Stomach (tissue), 8 donors: ENCODE measurements at regions not wholly inside any gene's neighbourhood (a gene's known extent, or its start where the extent isn't known, plus 50 kb on each side); places are given as distances from the start of the nearest gene placed in this dataset.

ENCODE experiments used
- DNase-seq, 2 donors: peaks; one replicate each; pipeline versions ENCODE4 v3.0.0 to v3.0.0-alpha.2; 2013 to 2019
- H3K27ac ChIP-seq, 5 donors: fragments of 200-600 bp in 4 of 5; sonication (generic) in 4 of 5; one replicate each; pipeline ENCODE4 v1.5.1; 2013 to 2019; ENCODE audit warnings: mild to moderate bottlenecking in 1 of 5, moderate library complexity in 1 of 5
- H3K27me3 ChIP-seq, 3 donors: fragments of 200-600 bp; sonication (generic); one replicate each; pipeline ENCODE4 v1.5.1; 2017 to 2019; ENCODE audit warnings: mixed run types in 1 of 3
- H3K36me3 ChIP-seq, 4 donors: fragments of 200-600 bp; sonication (generic); 1 replicate in 3 of 4; 2 replicates in 1 of 4; pipeline ENCODE4 v1.5.1; 2016 to 2019
- H3K4me1 ChIP-seq, 4 donors: fragments of 200-600 bp; sonication (generic); one replicate each; pipeline ENCODE4 v1.5.1; 2016 to 2019
- H3K4me3 ChIP-seq, 4 donors: fragments of 200-600 bp; sonication (generic) in 3 of 4; one replicate each; pipeline ENCODE4 v1.5.1; 2016 to 2019; ENCODE audit warnings: mild to moderate bottlenecking in 1 of 4
- H3K9me3 ChIP-seq, 4 donors: fragments of 200-600 bp; sonication (generic); one replicate each; pipeline ENCODE4 v1.5.1; 2016 to 2019
- CTCF ChIP-seq, 7 experiments: fragments of 450-650 bp in 4 of 7; fragments of 200-600 bp in 3 of 7; sonication (generic) in 3 of 7; IDR thresholded peaks; one replicate each; pipeline ENCODE4 v1.5.1; 2016 to 2019; ENCODE audit warnings: antibody characterized with exemption in 7 of 7, control low read depth in 2 of 7, mild to moderate bottlenecking in 1 of 7
- EP300 ChIP-seq: sonication (generic); formaldehyde crosslinking; IDR thresholded peaks from one replicate; pipeline ENCODE4 v1.6.1; 2017; ENCODE audit warnings: antibody characterized with exemption
- POLR2A ChIP-seq, 4 donors: fragments of 450-650 bp; IDR thresholded peaks; one replicate each; pipeline ENCODE4 v1.6.1; 2016; ENCODE audit warnings: antibody characterized with exemption in 4 of 4, control low read depth in 2 of 4, mild to moderate bottlenecking in 1 of 4, moderate library complexity in 1 of 4
- POLR2AphosphoS5 ChIP-seq, 3 donors: sonication (generic); formaldehyde crosslinking; IDR thresholded peaks; one replicate each; pipeline ENCODE4 v1.6.1; 2016; ENCODE audit warnings: antibody characterized with exemption in 3 of 3
- WGBS, 5 donors: extraction: QIAGEN DNeasy Blood & Tissue Kit in 3 of 5; methylation state at CpG; one replicate each; pipeline versions ENCODE4 v1.1.5 to v1.1.7; 2013 to 2018; 5-methylcytosine and 5-hydroxymethylcytosine counted together
- intact Hi-C: fragments of 100-400 bp; cut with DNase I; formaldehyde crosslinking; loops from one replicate; pipeline ENCODE4 v1.15.1; 2023; ENCODE audit warnings: low total_unique reads
- donor health status: healthy with polysubstance abuse.
- donor health status: Bipolar disorder and iron deficiency.
- donor health status: healthy.

GRCh38 chr6:167666571-167667203, 160.0 kb upstream of the AFDN start:
- Histone ChIP-seq H3K36me3 (no peaks in the 10 kb centered on the region), H3K9me3 (no peaks in the 10 kb centered on the region), H3K27me3 (no peaks in the 10 kb centered on the region), H3K4me1 (peaks cover 0 to 28% (median 18%) of the 10 kb centered on the region in 4 donors), H3K4me3 (no peak overlapping the region), H3K27ac (no peak overlapping the region)
- no peak for TF ChIP-seq POLR2AphosphoS5 (IDR thresholded peaks at IDR 0.05)
- no peak for TF ChIP-seq EP300
- no peak for TF ChIP-seq CTCF (IDR thresholded peaks at IDR 0.05)
- no peak for TF ChIP-seq POLR2A (IDR thresholded peaks at IDR 0.05)
- 83 to 89% (median 87%) methylated on average over 20 of the region's 20 CpGs for WGBS, 5 donors
- DNase-seq = no peak
- intact Hi-C loops = no loop called here

GRCh38 chr6:167667204-167668018, 159.3 kb upstream of the AFDN start:
- no peaks in the 10 kb centered on the region for H3K9me3 ChIP-seq
- WGBS, 5 donors = 90 to 95% (median 93%) methylated on average over 18 to 23 of the region's 23 CpGs
- peaks cover 0 to 21% (median 11%) of the 10 kb centered on the region in 4 donors for H3K4me1 ChIP-seq
- TF ChIP-seq POLR2A (IDR thresholded peaks at IDR 0.05) (no peak), POLR2AphosphoS5 (IDR thresholded peaks at IDR 0.05) (no peak), CTCF (IDR thresholded peaks at IDR 0.05) (no peak), EP300 (no peak)
- no peak overlapping the region for H3K27ac ChIP-seq
- intact Hi-C loops = no loop called here
- H3K4me3 ChIP-seq = no peak overlapping the region
- no peaks in the 10 kb centered on the region for H3K27me3 ChIP-seq
- no peaks in the 10 kb centered on the region for H3K36me3 ChIP-seq
- no peak for DNase-seq

- Histone ChIP-seq H3K4me3 (no peak overlapping the region), H3K27ac (no peak overlapping the region), H3K4me1 (peaks cover 0 to 17% (median 7%) of the 10 kb centered on the region in 4 donors), H3K9me3 (no peaks in the 10 kb centered on the region), H3K27me3 (no peaks in the 10 kb centered on the region), H3K36me3 (no peaks in the 10 kb centered on the region)
- peak in 1 of 2 donors; percentile 68 for DNase-seq
- intact Hi-C loops = no loop called here
- TF ChIP-seq CTCF (IDR thresholded peaks at IDR 0.05) = no peak
- WGBS, 5 donors = 53 to 67% (median 58%) methylated on average over 26 of the region's 26 CpGs
Observed at GRCh38 chr6:167668019-167668753, 158.5 kb upstream of the AFDN start.

- intact Hi-C loops = no loop called here
- Histone ChIP-seq H3K4me3 (no peak overlapping the region), H3K27ac (no peak overlapping the region), H3K4me1 (peaks cover 0 to 15% (median 7%) of the 10 kb centered on the region in 4 donors), H3K27me3 (no peaks in the 10 kb centered on the region), H3K36me3 (no peaks in the 10 kb centered on the region), H3K9me3 (no peaks in the 10 kb centered on the region)
- TF ChIP-seq EP300 (no peak), POLR2AphosphoS5 (IDR thresholded peaks at IDR 0.05) (no peak), CTCF (IDR thresholded peaks at IDR 0.05) (no peak), POLR2A (IDR thresholded peaks at IDR 0.05) (no peak)
- no peak for DNase-seq
- WGBS, 5 donors = 75 to 80% (median 77%) methylated on average over 14 to 21 of the region's 21 CpGs
Observed at GRCh38 chr6:167668754-167669552, 157.8 kb upstream of the AFDN start.
